ENCODE measurements at regions not wholly inside any gene's neighbourhood (a gene's known extent, or its start where the extent isn't known, plus 50 kb on each side); places are given as distances from the start of the nearest gene placed in this dataset.

DNA sequence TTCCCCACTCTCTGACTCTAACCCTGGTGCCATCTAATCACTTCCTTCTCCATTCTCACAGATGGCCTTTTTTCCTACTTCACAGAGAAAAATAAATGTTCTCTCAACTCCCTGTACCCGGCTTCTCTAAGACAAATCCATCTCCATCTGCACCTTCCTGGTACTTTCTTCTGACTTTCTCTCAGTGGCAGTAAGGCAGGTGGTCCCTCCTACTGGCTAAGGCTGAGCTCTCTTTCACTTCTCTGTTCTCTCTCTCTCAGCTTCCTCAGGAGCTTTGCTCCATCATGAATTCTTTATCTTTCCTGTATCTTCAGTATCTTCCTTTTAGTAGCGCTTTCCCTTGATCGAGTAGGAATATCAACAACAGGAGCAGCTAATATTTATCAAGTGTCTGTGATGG lies 421.6 kb downstream of the TMEM135 start:
- no peak for TF ChIP-seq EZH2phosphoT487 (IDR thresholded peaks at IDR 0.05; ENCODE audit: low read length)
- TF ChIP-seq, protein P1, sequence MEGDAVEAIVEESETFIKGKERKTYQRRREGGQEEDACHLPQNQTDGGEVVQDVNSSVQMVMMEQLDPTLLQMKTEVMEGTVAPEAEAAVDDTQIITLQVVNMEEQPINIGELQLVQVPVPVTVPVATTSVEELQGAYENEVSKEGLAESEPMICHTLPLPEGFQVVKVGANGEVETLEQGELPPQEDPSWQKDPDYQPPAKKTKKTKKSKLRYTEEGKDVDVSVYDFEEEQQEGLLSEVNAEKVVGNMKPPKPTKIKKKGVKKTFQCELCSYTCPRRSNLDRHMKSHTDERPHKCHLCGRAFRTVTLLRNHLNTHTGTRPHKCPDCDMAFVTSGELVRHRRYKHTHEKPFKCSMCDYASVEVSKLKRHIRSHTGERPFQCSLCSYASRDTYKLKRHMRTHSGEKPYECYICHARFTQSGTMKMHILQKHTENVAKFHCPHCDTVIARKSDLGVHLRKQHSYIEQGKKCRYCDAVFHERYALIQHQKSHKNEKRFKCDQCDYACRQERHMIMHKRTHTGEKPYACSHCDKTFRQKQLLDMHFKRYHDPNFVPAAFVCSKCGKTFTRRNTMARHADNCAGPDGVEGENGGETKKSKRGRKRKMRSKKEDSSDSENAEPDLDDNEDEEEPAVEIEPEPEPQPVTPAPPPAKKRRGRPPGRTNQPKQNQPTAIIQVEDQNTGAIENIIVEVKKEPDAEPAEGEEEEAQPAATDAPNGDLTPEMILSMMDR (IDR thresholded peaks at IDR 0.05; ENCODE audit: low read length): no peak

Data from MM.1S (cell line).